ENCODE measurements at regions not wholly inside any gene's neighbourhood (a gene's known extent, or its start where the extent isn't known, plus 50 kb on each side); places are given as distances from the start of the nearest gene placed in this dataset.

GRCh38 chr2:16870491-16871076, 204.9 kb upstream of the CYRIA start:
- H3K27me3 ChIP-seq (ENCODE audit: low read length), result no peaks in the 10 kb centered on the region
- H3K79me2 ChIP-seq (ENCODE audit: insufficient read depth, low read length), result no peaks in the 10 kb centered on the region
- no peaks in the 10 kb centered on the region for H4K20me1 ChIP-seq (ENCODE audit: low read depth, low read length)
- no peak overlapping the region for H2AFZ ChIP-seq (ENCODE audit: low read depth, low read length, severe bottlenecking)
- no peaks in the 10 kb centered on the region for H3F3A ChIP-seq (ENCODE audit: insufficient read depth)
- no peak overlapping the region for H3K27ac ChIP-seq (ENCODE audit: low read depth, low read length)
- H3K36me3 ChIP-seq (ENCODE audit: low read length), result no peaks in the 10 kb centered on the region
- no peak overlapping the region for H3K4me2 ChIP-seq (ENCODE audit: low read depth, low read length, poor library complexity, severe bottlenecking)
- no peak for TF ChIP-seq CTCF (IDR thresholded peaks at IDR 0.05; ENCODE audit: insufficient read depth, low read length, poor library complexity, severe bottlenecking)
- no peak overlapping the region for H3K4me3 ChIP-seq (ENCODE audit: insufficient read depth, low read length, poor library complexity, severe bottlenecking)
- H3K9me3 ChIP-seq (ENCODE audit: insufficient read depth, low read length), result no peaks in the 10 kb centered on the region
- no peak overlapping the region for H3K9ac ChIP-seq (ENCODE audit: low read length)
- no peaks in the 10 kb centered on the region for H3K9me2 ChIP-seq (replicated peaks; ENCODE audit: insufficient read depth, low read length)

GRCh38 chr2:16869711-16870110, 204.1 kb upstream of the CYRIA start:
- H3K27me3 ChIP-seq (ENCODE audit: low read length), result no peaks in the 10 kb centered on the region
- no peak overlapping the region for H3K4me3 ChIP-seq (ENCODE audit: insufficient read depth, low read length, poor library complexity, severe bottlenecking)
- no peaks in the 10 kb centered on the region for H3K9me2 ChIP-seq (replicated peaks; ENCODE audit: insufficient read depth, low read length)
- no peak overlapping the region for H3K4me2 ChIP-seq (ENCODE audit: low read depth, low read length, poor library complexity, severe bottlenecking)
- H2AFZ ChIP-seq (ENCODE audit: low read depth, low read length, severe bottlenecking), result no peak overlapping the region
- H3K79me2 ChIP-seq (ENCODE audit: insufficient read depth, low read length), result no peaks in the 10 kb centered on the region
- H3K9ac ChIP-seq (ENCODE audit: low read length), result no peak overlapping the region
- no peaks in the 10 kb centered on the region for H3K36me3 ChIP-seq (ENCODE audit: low read length)
- H3K9me3 ChIP-seq (ENCODE audit: insufficient read depth, low read length), result no peaks in the 10 kb centered on the region
- no peaks in the 10 kb centered on the region for H3F3A ChIP-seq (ENCODE audit: insufficient read depth)
- H3K27ac ChIP-seq (ENCODE audit: low read depth, low read length), result no peak overlapping the region
- H4K20me1 ChIP-seq (ENCODE audit: low read depth, low read length), result no peaks in the 10 kb centered on the region
- TF ChIP-seq CTCF (IDR thresholded peaks at IDR 0.05; ENCODE audit: insufficient read depth, low read length, poor library complexity, severe bottlenecking) (no peak), EZH2phosphoT487 (conservative IDR thresholded peaks at IDR 0.05; ENCODE audit: low read length) (no peak)

GRCh38 chr2:16862471-16862870, 196.8 kb upstream of the CYRIA start:
- no peak for TF ChIP-seq CTCF (IDR thresholded peaks at IDR 0.05; ENCODE audit: insufficient read depth, low read length, poor library complexity, severe bottlenecking)
- TF ChIP-seq EZH2phosphoT487 (conservative IDR thresholded peaks at IDR 0.05; ENCODE audit: low read length), result no peak
- Histone ChIP-seq H3K27me3 (ENCODE audit: low read length) (no peaks in the 10 kb centered on the region), H3K9ac (ENCODE audit: low read length) (no peak overlapping the region), H2AFZ (ENCODE audit: low read depth, low read length, severe bottlenecking) (no peak overlapping the region), H3K4me3 (ENCODE audit: insufficient read depth, low read length, poor library complexity, severe bottlenecking) (no peak overlapping the region), H3K27ac (ENCODE audit: low read depth, low read length) (no peak overlapping the region), H3K9me2 (replicated peaks; ENCODE audit: insufficient read depth, low read length) (no peaks in the 10 kb centered on the region), H3K79me2 (ENCODE audit: insufficient read depth, low read length) (no peaks in the 10 kb centered on the region), H3K36me3 (ENCODE audit: low read length) (no peaks in the 10 kb centered on the region), H3K9me3 (ENCODE audit: insufficient read depth, low read length) (no peaks in the 10 kb centered on the region; the same call in 1 of the 2 replicates), H3K4me2 (ENCODE audit: low read depth, low read length, poor library complexity, severe bottlenecking) (no peak overlapping the region), H4K20me1 (ENCODE audit: low read depth, low read length) (no peaks in the 10 kb centered on the region), H3F3A (ENCODE audit: insufficient read depth) (no peaks in the 10 kb centered on the region)

All from SU-DHL-6 (cell line).